ENCODE measurements at regions not wholly inside any gene's neighbourhood (a gene's known extent, or its start where the extent isn't known, plus 50 kb on each side); places are given as distances from the start of the nearest gene placed in this dataset.

GRCh38 chrX:144494074-144494473 is 610.2 kb downstream of the UBE2NL start:
- no peaks in the 10 kb centered on the region for H4K20me1 ChIP-seq (ENCODE audit: insufficient read depth, low read length)
- no peak overlapping the region for H3K4me3 ChIP-seq (ENCODE audit: low read depth, low read length, poor library complexity, severe bottlenecking)
- TF ChIP-seq CTCF (IDR thresholded peaks at IDR 0.05; ENCODE audit: low read length) (no peak), EZH2 (IDR thresholded peaks at IDR 0.05; ENCODE audit: borderline replicate concordance, low read length) (no peak)
- H3K9me2 ChIP-seq (ENCODE audit: low read depth, low read length), result no peaks in the 10 kb centered on the region
- no peaks in the 10 kb centered on the region for H3K27me3 ChIP-seq (ENCODE audit: insufficient read depth, low read length)
- no peaks in the 10 kb centered on the region for H3F3A ChIP-seq (ENCODE audit: insufficient read depth, low read length)
- H3K9ac ChIP-seq (ENCODE audit: low read length), result no peak overlapping the region
- H3K4me1 ChIP-seq (ENCODE audit: insufficient read depth, low read length, severe bottlenecking), result no peaks in the 10 kb centered on the region
- no peaks in the 10 kb centered on the region for H3K79me2 ChIP-seq (ENCODE audit: insufficient read depth, low read length)
- H3K9me3 ChIP-seq (ENCODE audit: low read length), result no peaks in the 10 kb centered on the region
- no peaks in the 10 kb centered on the region for H3K36me3 ChIP-seq (ENCODE audit: insufficient read depth, low read length)
- H3K4me2 ChIP-seq (ENCODE audit: low read length), result no peak overlapping the region
- H3K27ac ChIP-seq (ENCODE audit: low read depth, low read length, poor library complexity, severe bottlenecking), result no peak overlapping the region
- H2AFZ ChIP-seq (ENCODE audit: low read length), result no peak overlapping the region

GRCh38 chrX:144531877-144532276 is 648.0 kb downstream of the UBE2NL start:
- Histone ChIP-seq H3K36me3 (ENCODE audit: insufficient read depth, low read length) (no peaks in the 10 kb centered on the region), H3F3A (ENCODE audit: insufficient read depth, low read length) (no peaks in the 10 kb centered on the region), H3K27me3 (ENCODE audit: insufficient read depth, low read length) (no peaks in the 10 kb centered on the region), H3K27ac (ENCODE audit: low read depth, low read length, poor library complexity, severe bottlenecking) (no peak overlapping the region), H3K4me2 (ENCODE audit: low read length) (no peak overlapping the region), H3K9me3 (ENCODE audit: low read length) (no peaks in the 10 kb centered on the region), H4K20me1 (ENCODE audit: insufficient read depth, low read length) (no peaks in the 10 kb centered on the region), H3K9ac (ENCODE audit: low read length) (no peak overlapping the region), H2AFZ (ENCODE audit: low read length) (no peak overlapping the region), H3K4me1 (ENCODE audit: insufficient read depth, low read length, severe bottlenecking) (no peaks in the 10 kb centered on the region), H3K4me3 (ENCODE audit: low read depth, low read length, poor library complexity, severe bottlenecking) (no peak overlapping the region), H3K9me2 (ENCODE audit: low read depth, low read length) (no peaks in the 10 kb centered on the region), H3K79me2 (ENCODE audit: insufficient read depth, low read length) (no peaks in the 10 kb centered on the region)
- no peak for TF ChIP-seq EZH2 (IDR thresholded peaks at IDR 0.05; ENCODE audit: borderline replicate concordance, low read length)
- no peak for TF ChIP-seq CTCF (IDR thresholded peaks at IDR 0.05; ENCODE audit: low read length)

DNA sequence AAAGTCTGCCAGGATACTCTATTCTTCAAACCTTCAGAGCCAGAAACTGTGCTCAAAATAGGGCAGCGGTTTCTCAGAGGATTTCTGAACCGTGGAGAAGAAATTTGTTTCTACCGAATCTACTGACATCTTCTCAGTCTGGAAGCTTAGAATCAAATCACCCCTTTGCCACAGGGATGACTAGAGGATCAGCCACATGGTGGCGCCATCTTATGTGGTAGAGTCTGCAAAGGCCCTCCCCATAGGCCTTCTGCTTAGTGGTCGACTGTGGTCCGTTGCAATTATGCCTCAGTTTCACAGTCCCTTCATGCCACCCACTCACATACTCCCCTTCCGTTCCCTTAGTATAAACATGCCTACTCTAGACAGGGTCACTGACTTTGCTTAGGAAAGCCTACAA is 680.7 kb upstream of the SPANXN1 start:
- Histone ChIP-seq H3K27ac (ENCODE audit: low read depth, low read length, poor library complexity, severe bottlenecking) (no peak overlapping the region), H3K4me1 (ENCODE audit: insufficient read depth, low read length, severe bottlenecking) (no peaks in the 10 kb centered on the region), H3K36me3 (ENCODE audit: insufficient read depth, low read length) (no peaks in the 10 kb centered on the region), H4K20me1 (ENCODE audit: insufficient read depth, low read length) (no peaks in the 10 kb centered on the region), H3K9me2 (ENCODE audit: low read depth, low read length) (no peaks in the 10 kb centered on the region), H3K79me2 (ENCODE audit: insufficient read depth, low read length) (no peaks in the 10 kb centered on the region), H3K27me3 (ENCODE audit: insufficient read depth, low read length) (no peaks in the 10 kb centered on the region), H3K9ac (ENCODE audit: low read length) (no peak overlapping the region), H3K9me3 (ENCODE audit: low read length) (no peaks in the 10 kb centered on the region), H3K4me2 (ENCODE audit: low read length) (no peak overlapping the region), H3F3A (ENCODE audit: insufficient read depth, low read length) (no peaks in the 10 kb centered on the region), H3K4me3 (ENCODE audit: low read depth, low read length, poor library complexity, severe bottlenecking) (no peak overlapping the region), H2AFZ (ENCODE audit: low read length) (no peak overlapping the region)
- TF ChIP-seq EZH2 (IDR thresholded peaks at IDR 0.05; ENCODE audit: borderline replicate concordance, low read length) (no peak), CTCF (IDR thresholded peaks at IDR 0.05; ENCODE audit: low read length) (peak; percentile 42; the same call in 1 of the 2 replicates)
